GM23248 (cell line): ENCODE measurements at regions not wholly inside any gene's neighbourhood (a gene's known extent, or its start where the extent isn't known, plus 50 kb on each side); places are given as distances from the start of the nearest gene placed in this dataset.

ENCODE experiments used
- EZH2 ChIP-seq: fragments of 200-600 bp; sonication (generic); IDR thresholded peaks from 2 replicates; pipeline ENCODE4 v1.6.1; 2018; ENCODE audit warnings: antibody characterized with exemption, mild to moderate bottlenecking; ENCODE audit not compliant: insufficient read depth, poor library complexity, severe bottlenecking
- EZH2phosphoT487 ChIP-seq: fragments of 200-600 bp; sonication (generic); IDR thresholded peaks from 2 replicates; pipeline ENCODE4 v1.6.1; 2018; ENCODE audit warnings: antibody characterized with exemption, moderate library complexity, mild to moderate bottlenecking, low read depth; ENCODE audit not compliant: insufficient read depth

DNA sequence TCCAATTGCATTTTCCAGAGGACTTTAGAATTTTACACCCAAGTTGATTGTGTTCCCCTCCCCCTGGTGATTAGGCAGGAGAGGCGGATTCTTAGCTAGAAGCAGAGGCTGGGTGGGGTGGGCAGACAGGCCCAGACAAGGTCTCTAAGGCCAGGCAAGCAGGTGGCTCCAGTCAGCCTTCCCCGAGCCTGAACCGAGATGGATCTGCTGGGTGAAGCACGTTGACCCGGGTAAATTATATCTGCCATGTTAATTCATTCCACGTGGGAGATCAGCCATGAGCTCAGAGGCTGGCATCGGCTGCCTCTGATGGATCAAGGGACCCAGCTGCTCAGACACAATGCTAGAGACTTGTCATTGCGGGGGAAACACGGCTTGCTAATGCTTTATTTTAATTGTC lies 159.5 kb upstream of the MAFB start:
- TF ChIP-seq EZH2 (no peak), EZH2phosphoT487 (no peak)
